RWPE2 (cell line): ENCODE measurements at regions not wholly inside any gene's neighbourhood (a gene's known extent, or its start where the extent isn't known, plus 50 kb on each side); places are given as distances from the start of the nearest gene placed in this dataset.
A peak's percentile ranks its signal among the peaks of the same experiment; 100 is the strongest.

Source experiments
- ATAC-seq: fragments of 200-7000 bp; cut with Tn5 transposase; 3 replicates; pipeline ENCODE4 v1.9.1; 2021; ENCODE audit warnings: low read depth
- DNase-seq: peaks from one replicate; pipeline ENCODE4 v3.0.0-alpha.2; 2020; ENCODE audit warnings: low spot score
- H3K27ac ChIP-seq: fragments of 450-650 bp; 2 replicates; pipeline ENCODE4 v1.5.1; 2017; ENCODE audit warnings: mild to moderate bottlenecking; ENCODE audit not compliant: poor library complexity, severe bottlenecking
- H3K27me3 ChIP-seq: fragments of 250-450 bp; sonication (Bioruptor Pico); 2 replicates; pipeline ENCODE4 v1.5.1; 2021; ENCODE audit warnings: mild to moderate bottlenecking, moderate library complexity; ENCODE audit not compliant: insufficient read depth, poor library complexity, severe bottlenecking
- H3K36me3 ChIP-seq: fragments of 250-450 bp; sonication (Bioruptor Pico); 2 replicates; pipeline ENCODE4 v1.5.1; 2020; ENCODE audit warnings: low read depth, mild to moderate bottlenecking, moderate library complexity
- H3K4me1 ChIP-seq: fragments of 250-450 bp; sonication (Bioruptor Pico); 2 replicates; pipeline ENCODE4 v1.5.1; 2021; ENCODE audit warnings: mild to moderate bottlenecking, moderate library complexity; ENCODE audit not compliant: insufficient read depth, poor library complexity, severe bottlenecking
- H3K4me3 ChIP-seq: fragments of 250-450 bp; sonication (Bioruptor Pico); 2 replicates; pipeline ENCODE4 v1.5.1; 2021; ENCODE audit warnings: mild to moderate bottlenecking, moderate library complexity; ENCODE audit not compliant: severe bottlenecking
- H3K9me3 ChIP-seq: fragments of 250-450 bp; sonication (Bioruptor Pico); 2 replicates; pipeline ENCODE4 v1.5.1; 2021; ENCODE audit warnings: mild to moderate bottlenecking, moderate library complexity; ENCODE audit not compliant: severe bottlenecking
- CTCF ChIP-seq: fragments of 450-650 bp; IDR thresholded peaks from one replicate; pipeline ENCODE4 v1.5.1; 2017; ENCODE audit warnings: mild to moderate bottlenecking, moderate library complexity; ENCODE audit not compliant: poor library complexity, severe bottlenecking

GRCh38 chr20:60993433-60994044 is 258.5 kb upstream of the CDH4 start:
- Histone ChIP-seq H3K9me3 (no peaks in the 10 kb centered on the region), H3K4me1 (no peaks in the 10 kb centered on the region), H3K27me3 (peaks cover 97% of the 10 kb centered on the region), H3K36me3 (no peaks in the 10 kb centered on the region), H3K27ac (no peak overlapping the region), H3K4me3 (no peak overlapping the region)
- ATAC-seq, result peak; percentile 51; the same call in 1 of the 3 replicates
- TF ChIP-seq CTCF, result peak; percentile 79
- DNase-seq, result no peak

- Histone ChIP-seq H3K4me3 (no peak overlapping the region), H3K9me3 (no peaks in the 10 kb centered on the region), H3K36me3 (no peaks in the 10 kb centered on the region), H3K27ac (no peak overlapping the region), H3K27me3 (peaks cover 100% of the 10 kb centered on the region), H3K4me1 (no peaks in the 10 kb centered on the region)
- ATAC-seq (no peak), DNase-seq (no peak)
- no peak for TF ChIP-seq CTCF
Observed at GRCh38 chr20:60999250-60999649, 252.8 kb upstream of the CDH4 start.

- no peak overlapping the region for H3K27ac ChIP-seq
- no peaks in the 10 kb centered on the region for H3K36me3 ChIP-seq
- peaks cover 100% of the 10 kb centered on the region for H3K27me3 ChIP-seq
- no peak for ATAC-seq
- no peak overlapping the region for H3K4me3 ChIP-seq
- no peaks in the 10 kb centered on the region for H3K9me3 ChIP-seq
- no peak for TF ChIP-seq CTCF
- no peak for DNase-seq
- no peaks in the 10 kb centered on the region for H3K4me1 ChIP-seq
Observed at GRCh38 chr20:61002090-61002489, 250.0 kb upstream of the CDH4 start.

GRCh38 chr20:61014491-61014890 is 237.6 kb upstream of the CDH4 start:
- no peak for DNase-seq
- no peak for TF ChIP-seq CTCF
- no peak for ATAC-seq
- peaks cover 92% of the 10 kb centered on the region for H3K27me3 ChIP-seq
- no peak overlapping the region for H3K27ac ChIP-seq
- H3K4me3 ChIP-seq, result no peak overlapping the region
- no peaks in the 10 kb centered on the region for H3K9me3 ChIP-seq
- H3K36me3 ChIP-seq, result no peaks in the 10 kb centered on the region
- no peaks in the 10 kb centered on the region for H3K4me1 ChIP-seq

- no peak overlapping the region for H3K27ac ChIP-seq
Observed at GRCh38 chr20:61015602-61016001, 236.5 kb upstream of the CDH4 start.

More at GRCh38 chr20:61015602-61016001, 236.5 kb upstream of the CDH4 start:
- no peaks in the 10 kb centered on the region for H3K4me1 ChIP-seq
- H3K9me3 ChIP-seq, result no peaks in the 10 kb centered on the region
- ATAC-seq (no peak), DNase-seq (no peak)
- no peak for TF ChIP-seq CTCF
- H3K4me3 ChIP-seq, result no peak overlapping the region
- H3K27me3 ChIP-seq, result peaks cover 91% of the 10 kb centered on the region
- no peaks in the 10 kb centered on the region for H3K36me3 ChIP-seq
